Osteoblast (primary cell): ENCODE measurements at regions not wholly inside any gene's neighbourhood (a gene's known extent, or its start where the extent isn't known, plus 50 kb on each side); places are given as distances from the start of the nearest gene placed in this dataset.

Experiments used
- DNase-seq: peaks from one replicate; pipeline ENCODE4 v3.0.0; 2011; ENCODE audit warnings: low spot score, mixed read lengths; ENCODE audit not compliant: insufficient read length; ENCODE audit errors: missing footprints
- H2AFZ ChIP-seq: 2 replicates; pipeline ENCODE4 v1.6.0; 2011; ENCODE audit warnings: mild to moderate bottlenecking, low read length
- H3K27ac ChIP-seq: 2 replicates; pipeline ENCODE4 v1.5.1; 2011; ENCODE audit warnings: mild to moderate bottlenecking, low read depth, low read length, moderate library complexity
- H3K27me3 ChIP-seq: 2 replicates; pipeline ENCODE4 v1.6.0; 2012; ENCODE audit warnings: mild to moderate bottlenecking, control low read depth, inconsistent platforms, low read length, moderate library complexity; ENCODE audit not compliant: insufficient read depth
- H3K36me3 ChIP-seq: 2 replicates; pipeline ENCODE4 v1.5.1; 2011; ENCODE audit warnings: mild to moderate bottlenecking, low read length, control low read depth, moderate library complexity; ENCODE audit not compliant: insufficient read depth
- H3K4me1 ChIP-seq: 2 replicates; pipeline ENCODE4 v1.5.1; 2011; ENCODE audit warnings: mild to moderate bottlenecking, low read length, control low read depth, moderate library complexity; ENCODE audit not compliant: insufficient read depth
- H3K4me2 ChIP-seq: 2 replicates; pipeline ENCODE4 v1.6.0; 2011; ENCODE audit warnings: mild to moderate bottlenecking, low read length; ENCODE audit not compliant: insufficient read depth
- H3K4me3 ChIP-seq: fragments of 200-600 bp; sonication (generic); 3 replicates; pipeline ENCODE4 v1.5.1; 2012; ENCODE audit warnings: mild to moderate bottlenecking, low read length, inconsistent platforms; ENCODE audit not compliant: insufficient read depth
- H3K79me2 ChIP-seq: 2 replicates; pipeline ENCODE4 v1.6.0; 2012; ENCODE audit warnings: mild to moderate bottlenecking, low read length, control low read depth, inconsistent platforms; ENCODE audit not compliant: insufficient read depth
- H3K9me3 ChIP-seq: 2 replicates; pipeline ENCODE4 v1.5.1; 2011; ENCODE audit warnings: low read depth, low read length, control low read depth
- H4K20me1 ChIP-seq: 2 replicates; pipeline ENCODE4 v1.6.0; 2012; ENCODE audit warnings: mild to moderate bottlenecking, low read length, control low read depth; ENCODE audit not compliant: insufficient read depth
- TF ChIP-seq, protein P1 (sequence below): IDR thresholded peaks from 2 replicates; pipeline ENCODE4 v1.5.1; 2011; ENCODE audit warnings: mild to moderate bottlenecking, low read depth, low read length, moderate library complexity; ENCODE audit errors: extremely low read depth

DNA sequence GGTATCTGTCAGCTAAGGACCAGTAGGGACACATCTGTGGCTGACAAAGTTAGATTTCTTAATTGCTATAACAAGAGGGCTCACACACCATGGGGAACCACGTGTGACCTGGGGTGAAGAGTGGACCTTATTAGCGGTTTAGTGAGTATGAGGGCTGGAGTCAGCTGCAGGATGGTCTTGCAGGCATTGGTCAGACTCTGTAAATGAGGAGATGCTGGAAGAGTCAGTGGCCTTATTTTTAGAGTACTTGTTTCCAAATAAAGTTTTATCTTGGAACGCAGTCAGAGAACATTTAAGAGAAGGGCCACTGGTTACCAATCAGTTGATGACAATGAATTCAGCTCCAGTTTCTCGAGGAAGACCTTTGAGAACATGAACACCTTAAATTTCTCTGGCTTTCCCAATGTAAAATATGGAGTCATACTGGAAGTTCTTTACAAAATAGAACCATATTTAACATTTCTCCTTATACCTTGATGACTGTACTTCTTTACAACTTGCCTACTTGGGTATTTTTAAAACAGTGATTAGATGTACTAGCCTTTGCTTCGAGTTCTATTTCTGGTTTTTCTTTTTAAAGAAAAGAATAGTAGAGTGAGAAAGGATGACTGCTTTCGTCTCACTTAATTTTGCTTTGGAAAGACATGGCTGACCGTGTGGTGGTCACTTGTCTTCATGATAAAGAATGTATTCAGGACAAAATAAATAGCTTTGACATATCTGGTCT lies 185.9 kb upstream of the S1PR3 start:
- H3K27ac ChIP-seq, result no peak overlapping the region
- H3K27me3 ChIP-seq, result no peaks in the 10 kb centered on the region
- H2AFZ ChIP-seq, result no peak overlapping the region
- H3K9me3 ChIP-seq, result no peaks in the 10 kb centered on the region
- H3K4me3 ChIP-seq, result no peak overlapping the region
- TF ChIP-seq, protein P1, sequence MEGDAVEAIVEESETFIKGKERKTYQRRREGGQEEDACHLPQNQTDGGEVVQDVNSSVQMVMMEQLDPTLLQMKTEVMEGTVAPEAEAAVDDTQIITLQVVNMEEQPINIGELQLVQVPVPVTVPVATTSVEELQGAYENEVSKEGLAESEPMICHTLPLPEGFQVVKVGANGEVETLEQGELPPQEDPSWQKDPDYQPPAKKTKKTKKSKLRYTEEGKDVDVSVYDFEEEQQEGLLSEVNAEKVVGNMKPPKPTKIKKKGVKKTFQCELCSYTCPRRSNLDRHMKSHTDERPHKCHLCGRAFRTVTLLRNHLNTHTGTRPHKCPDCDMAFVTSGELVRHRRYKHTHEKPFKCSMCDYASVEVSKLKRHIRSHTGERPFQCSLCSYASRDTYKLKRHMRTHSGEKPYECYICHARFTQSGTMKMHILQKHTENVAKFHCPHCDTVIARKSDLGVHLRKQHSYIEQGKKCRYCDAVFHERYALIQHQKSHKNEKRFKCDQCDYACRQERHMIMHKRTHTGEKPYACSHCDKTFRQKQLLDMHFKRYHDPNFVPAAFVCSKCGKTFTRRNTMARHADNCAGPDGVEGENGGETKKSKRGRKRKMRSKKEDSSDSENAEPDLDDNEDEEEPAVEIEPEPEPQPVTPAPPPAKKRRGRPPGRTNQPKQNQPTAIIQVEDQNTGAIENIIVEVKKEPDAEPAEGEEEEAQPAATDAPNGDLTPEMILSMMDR, result no peak
- no peak overlapping the region for H3K4me2 ChIP-seq
- no peaks in the 10 kb centered on the region for H3K4me1 ChIP-seq
- no peaks in the 10 kb centered on the region for H4K20me1 ChIP-seq
- no peaks in the 10 kb centered on the region for H3K36me3 ChIP-seq
- H3K79me2 ChIP-seq, result no peaks in the 10 kb centered on the region
- DNase-seq, result no peak

DNA sequence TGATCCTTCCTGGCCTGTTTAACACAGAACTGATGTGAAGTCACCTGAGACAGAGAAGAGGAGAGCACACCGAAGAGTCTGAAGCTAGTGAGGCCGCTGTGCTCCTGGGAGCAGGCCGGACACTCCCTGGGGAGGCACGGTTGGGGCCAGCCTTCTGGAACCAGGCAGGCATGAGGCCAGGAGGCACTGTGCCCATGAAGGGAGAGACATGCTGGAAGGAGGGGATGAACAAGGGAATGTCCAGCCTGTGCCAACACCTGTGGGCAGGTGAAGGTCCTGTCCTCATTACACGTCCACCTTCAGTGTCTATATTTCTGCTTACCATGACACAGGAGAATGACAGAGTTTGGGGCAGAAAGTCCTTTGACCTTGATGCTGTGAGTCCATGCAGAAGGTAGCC lies 183.8 kb upstream of the S1PR3 start:
- TF ChIP-seq, protein P1, result no peak
- DNase-seq, result no peak

DNA sequence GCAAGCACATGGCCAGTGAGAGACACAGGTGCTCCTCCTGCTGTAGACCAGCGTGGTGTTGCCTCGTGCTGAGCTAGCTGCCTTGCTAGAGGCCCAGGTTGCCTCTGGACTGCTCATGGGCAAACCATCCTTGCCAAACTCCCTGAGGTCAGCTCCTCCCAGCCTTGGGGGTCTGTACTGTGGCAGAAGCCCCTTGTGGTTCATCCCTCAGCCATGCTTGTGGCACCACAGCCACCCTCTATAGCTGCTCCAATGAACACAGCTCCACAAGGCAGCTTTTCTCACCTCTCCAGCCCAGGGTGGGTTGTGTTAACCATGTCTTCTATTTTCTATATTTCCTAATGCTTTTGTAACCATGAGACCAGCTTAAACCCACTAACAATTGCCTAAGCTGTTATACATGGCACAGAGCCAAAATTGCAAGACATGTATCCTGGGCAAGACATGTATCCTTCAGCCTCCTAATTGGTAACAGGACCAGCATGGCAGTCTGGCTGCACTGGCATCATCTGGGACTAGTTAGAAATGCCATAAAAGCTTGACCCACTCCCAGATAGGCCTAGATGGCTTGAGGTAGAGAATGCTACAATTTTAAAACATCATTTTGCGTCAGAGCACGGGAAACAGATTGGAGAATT lies 183.1 kb upstream of the S1PR3 start:
- H3K9me3 ChIP-seq, result no peaks in the 10 kb centered on the region
- H3K27ac ChIP-seq, result no peak overlapping the region
- no peak for DNase-seq
- H4K20me1 ChIP-seq, result no peaks in the 10 kb centered on the region
- TF ChIP-seq, protein P1, result no peak
- no peaks in the 10 kb centered on the region for H3K4me1 ChIP-seq
- H3K27me3 ChIP-seq, result no peaks in the 10 kb centered on the region
- no peak overlapping the region for H3K4me2 ChIP-seq
- H3K4me3 ChIP-seq, result no peak overlapping the region
- no peak overlapping the region for H2AFZ ChIP-seq
- H3K36me3 ChIP-seq, result no peaks in the 10 kb centered on the region
- H3K79me2 ChIP-seq, result no peaks in the 10 kb centered on the region

More for the DNA sequence above, 183.8 kb upstream of the S1PR3 start:
- Histone ChIP-seq H3K79me2 (no peaks in the 10 kb centered on the region), H2AFZ (no peak overlapping the region), H3K4me1 (no peaks in the 10 kb centered on the region), H3K9me3 (no peaks in the 10 kb centered on the region), H3K4me2 (no peak overlapping the region), H3K27me3 (no peaks in the 10 kb centered on the region), H3K36me3 (no peaks in the 10 kb centered on the region), H4K20me1 (no peaks in the 10 kb centered on the region), H3K27ac (no peak overlapping the region), H3K4me3 (no peak overlapping the region)

DNA sequence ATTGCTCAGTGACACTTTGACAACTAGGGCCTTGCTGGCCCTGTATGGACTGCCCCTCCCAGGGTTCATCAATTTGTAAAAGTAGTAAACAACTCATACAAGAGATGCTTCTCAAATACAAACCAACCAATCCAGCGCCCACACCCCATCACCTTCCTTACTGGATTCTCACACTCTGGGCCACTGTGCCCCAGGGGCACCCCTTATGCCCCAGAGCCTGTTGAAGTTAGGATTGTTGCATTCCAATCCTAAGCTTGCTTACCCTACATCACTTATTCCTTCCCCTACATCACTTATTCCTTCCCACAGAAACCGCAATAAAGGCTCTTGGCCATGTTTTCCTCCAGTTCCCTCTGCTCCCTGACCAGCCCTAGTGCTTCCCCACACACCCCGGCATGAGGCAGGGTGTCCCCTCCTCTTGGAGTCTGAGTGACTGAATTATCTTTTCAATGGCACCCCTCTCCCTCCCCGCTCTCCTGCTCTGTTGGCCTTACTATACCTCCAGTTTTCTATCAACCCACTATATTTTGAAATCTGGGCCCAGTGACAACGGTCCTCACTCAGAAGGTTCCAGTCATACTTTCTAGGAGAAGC lies 182.4 kb upstream of the S1PR3 start:
- TF ChIP-seq, protein P1, result no peak
- Histone ChIP-seq H3K27me3 (no peaks in the 10 kb centered on the region), H3K9me3 (no peaks in the 10 kb centered on the region), H2AFZ (no peak overlapping the region), H4K20me1 (no peaks in the 10 kb centered on the region), H3K36me3 (no peaks in the 10 kb centered on the region), H3K4me3 (no peak overlapping the region), H3K4me1 (peaks cover 6% of the 10 kb centered on the region), H3K4me2 (no peak overlapping the region), H3K79me2 (no peaks in the 10 kb centered on the region), H3K27ac (no peak overlapping the region)
- no peak for DNase-seq
